ENCODE measurements at regions not wholly inside any gene's neighbourhood (a gene's known extent, or its start where the extent isn't known, plus 50 kb on each side); places are given as distances from the start of the nearest gene placed in this dataset.
A peak's percentile ranks its signal among the peaks of the same experiment; 100 is the strongest.

- TF ChIP-seq HOXA7 (CRISPR knock-in tag; IDR thresholded peaks at IDR 0.05) (no peak), RARB (CRISPR knock-in tag; IDR thresholded peaks at IDR 0.05) (no peak), EP300 (IDR thresholded peaks at IDR 0.05) (no peak), FOSB (CRISPR knock-in tag; IDR thresholded peaks at IDR 0.05) (no peak), HOXB5 (CRISPR knock-in tag; IDR thresholded peaks at IDR 0.05) (no peak), MAFK (IDR thresholded peaks at IDR 0.05; ENCODE audit: partially characterized antibody) (no peak), EHF (CRISPR knock-in tag; IDR thresholded peaks at IDR 0.05) (no peak), NFE2L2 (conservative IDR thresholded peaks at IDR 0.05; ENCODE audit: low read length) (no peak), EHMT2 (IDR thresholded peaks at IDR 0.05; ENCODE audit: low read depth) (no peak), ZNF302 (CRISPR knock-in tag; IDR thresholded peaks at IDR 0.05) (no peak), ATOH8 (CRISPR knock-in tag; IDR thresholded peaks at IDR 0.05; ENCODE audit: low read depth) (no peak), PBX3 (IDR thresholded peaks at IDR 0.05) (no peak), CHD2 (IDR thresholded peaks at IDR 0.05; ENCODE audit: low read length, partially characterized antibody) (no peak), SREBF2 (IDR thresholded peaks at IDR 0.05) (no peak)
- ChIA-PET CTCF (interaction anchor here (3.4 kb wide), 1 partner anchor 74 kb away, joined by 15 read pairs; no protein-coding TSS in a partner anchor), POLR2A (no interaction called here)
- no peaks in the 10 kb centered on the region for H3K9me3 ChIP-seq
- ATAC-seq (no peak), DNase-seq (ENCODE audit: low read depth in 1 of 2, low spot score in 1 of 2) (no peak), FAIRE-seq (no peak)
- H3K4me3 ChIP-seq, result no peak overlapping the region
- no peak overlapping the region for H3K27ac ChIP-seq
- WGBS (ENCODE audit: missing lambda C conversion rate), result 72% methylated on average over 1 of the region's 1 CpG
- no peaks in the 10 kb centered on the region for H3K4me1 ChIP-seq
- H3K4me2 ChIP-seq, result no peak overlapping the region
Measured at GRCh38 chr11:18849406-18849805, 57.8 kb upstream of the PTPN5 start.

GRCh38 chr11:18844753-18845367, 53.3 kb upstream of the PTPN5 start:
- DNase-seq (ENCODE audit: low read depth in 1 of 2, low spot score in 1 of 2), result peak; percentile 28 to 60

More at GRCh38 chr11:18844753-18845367, 53.3 kb upstream of the PTPN5 start:
- Histone ChIP-seq H3K27ac (no peak overlapping the region), H3K4me1 (no peaks in the 10 kb centered on the region), H3K9me3 (peaks cover 6% of the 10 kb centered on the region; the same call in 1 of the 3 replicates), H3K4me3 (no peak overlapping the region), H3K4me2 (no peak overlapping the region)
- WGBS (ENCODE audit: missing lambda C conversion rate), result 37% methylated on average over 1 of the region's 1 CpG
- ChIA-PET POLR2A (interaction anchor here (0.6 kb wide), 1 partner anchor 10 kb away, joined by 3 read pairs; no protein-coding TSS in a partner anchor), CTCF (interaction anchor here (0.6 to 1.7 kb wide), 7 partner anchors 9 to 492 kb away, joined by 3 to 5 read pairs (median 3); no protein-coding TSS in a partner anchor)
- FAIRE-seq, result peak; percentile 91
- TF ChIP-seq RAD21 (conservative IDR thresholded peaks at IDR 0.05 in 1 of 2, IDR thresholded peaks at IDR 0.05 in 1 of 2) (peak; percentile 22 to 51; a peak in 3 of 5 replicates), CTCF (IDR thresholded peaks at IDR 0.05) (peak; percentile 55), GATA3 (IDR thresholded peaks at IDR 0.05; ENCODE audit: borderline replicate concordance) (no peak), MAX (IDR thresholded peaks at IDR 0.05) (no peak)
- peak; percentile 90 to 95 for ATAC-seq

Measured in A549 (cell line).